Peyer's patch (tissue), 4 donors: ENCODE measurements at regions not wholly inside any gene's neighbourhood (a gene's known extent, or its start where the extent isn't known, plus 50 kb on each side); places are given as distances from the start of the nearest gene placed in this dataset.

Experiments
- POLR2A ChIP-seq, 2 donors: fragments of 450-650 bp; IDR thresholded peaks; one replicate each; pipeline ENCODE4 v1.5.1; 2017; ENCODE audit warnings: antibody characterized with exemption in 2 of 2, mild to moderate bottlenecking in 2 of 2, moderate library complexity in 2 of 2
- TF ChIP-seq, protein P1 (sequence below), 6 experiments: fragments of 450-650 bp in 4 of 6; fragments of 200-600 bp in 2 of 6; sonication (generic) in 1 of 6; IDR thresholded peaks; one replicate each; pipeline ENCODE4 v1.5.1; 2017 to 2019; ENCODE audit warnings: antibody characterized with exemption in 6 of 6, mild to moderate bottlenecking in 3 of 6, moderate library complexity in 1 of 6

DNA sequence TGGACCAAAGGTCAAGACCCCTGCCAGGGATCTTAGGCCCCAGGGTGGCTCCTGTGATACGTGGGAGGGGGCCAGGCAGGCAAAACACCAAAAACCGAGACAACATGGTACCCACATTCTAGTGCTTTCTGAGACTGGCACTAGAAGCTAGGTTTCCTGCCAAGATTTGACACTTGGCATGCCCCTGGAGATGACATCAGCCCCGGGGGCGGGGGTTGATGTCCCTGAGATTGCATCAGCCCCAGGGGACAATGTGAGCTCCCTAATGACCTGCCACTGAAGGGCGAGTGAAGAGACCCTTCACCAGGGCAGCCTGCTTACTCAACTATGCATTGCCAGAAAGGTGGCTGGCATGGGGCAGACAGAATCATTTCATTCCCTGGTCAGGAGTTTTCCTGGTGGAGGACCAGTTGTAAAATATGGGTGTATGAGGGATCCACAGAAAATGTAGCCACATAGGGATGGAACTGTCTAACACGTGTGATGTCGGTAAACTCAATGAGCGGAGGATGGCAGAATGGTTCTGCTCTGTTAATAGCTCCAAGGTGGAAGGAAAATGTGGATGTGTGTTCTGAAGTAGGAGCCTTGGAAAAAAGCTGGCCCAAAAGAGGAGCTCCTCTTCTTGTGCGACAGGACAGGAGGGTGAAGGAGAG lies 219.7 kb downstream of the UNC5CL start:
- TF ChIP-seq, protein P1, sequence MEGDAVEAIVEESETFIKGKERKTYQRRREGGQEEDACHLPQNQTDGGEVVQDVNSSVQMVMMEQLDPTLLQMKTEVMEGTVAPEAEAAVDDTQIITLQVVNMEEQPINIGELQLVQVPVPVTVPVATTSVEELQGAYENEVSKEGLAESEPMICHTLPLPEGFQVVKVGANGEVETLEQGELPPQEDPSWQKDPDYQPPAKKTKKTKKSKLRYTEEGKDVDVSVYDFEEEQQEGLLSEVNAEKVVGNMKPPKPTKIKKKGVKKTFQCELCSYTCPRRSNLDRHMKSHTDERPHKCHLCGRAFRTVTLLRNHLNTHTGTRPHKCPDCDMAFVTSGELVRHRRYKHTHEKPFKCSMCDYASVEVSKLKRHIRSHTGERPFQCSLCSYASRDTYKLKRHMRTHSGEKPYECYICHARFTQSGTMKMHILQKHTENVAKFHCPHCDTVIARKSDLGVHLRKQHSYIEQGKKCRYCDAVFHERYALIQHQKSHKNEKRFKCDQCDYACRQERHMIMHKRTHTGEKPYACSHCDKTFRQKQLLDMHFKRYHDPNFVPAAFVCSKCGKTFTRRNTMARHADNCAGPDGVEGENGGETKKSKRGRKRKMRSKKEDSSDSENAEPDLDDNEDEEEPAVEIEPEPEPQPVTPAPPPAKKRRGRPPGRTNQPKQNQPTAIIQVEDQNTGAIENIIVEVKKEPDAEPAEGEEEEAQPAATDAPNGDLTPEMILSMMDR (IDR thresholded peaks at IDR 0.05) = no peak
- TF ChIP-seq POLR2A (IDR thresholded peaks at IDR 0.05) = no peak
